ENCODE measurements at regions not wholly inside any gene's neighbourhood (a gene's known extent, or its start where the extent isn't known, plus 50 kb on each side); places are given as distances from the start of the nearest gene placed in this dataset.

DNA sequence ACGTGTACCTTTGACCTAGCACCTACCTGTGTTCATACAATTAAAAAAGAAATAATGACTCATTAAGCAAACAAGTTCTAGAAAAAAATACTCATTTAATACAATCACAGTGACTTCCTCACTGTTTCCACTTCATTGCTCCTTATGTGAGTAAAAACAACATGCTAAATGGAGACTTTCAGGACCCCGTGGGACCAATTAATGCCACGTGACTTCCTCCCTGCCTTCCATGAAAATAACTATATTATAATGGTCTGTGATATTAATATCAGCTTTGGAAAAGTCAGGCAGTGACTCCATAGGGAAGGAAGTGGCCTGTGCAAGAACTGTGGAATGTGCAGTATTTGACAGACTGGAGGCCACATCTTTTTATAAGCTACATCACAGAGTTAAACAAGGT, 337.8 kb downstream of the HLX start:
- Mint-ChIP-seq H3K4me1 (no peaks in the 10 kb centered on the region), H3K36me3 (no peaks in the 10 kb centered on the region), H3K27ac (no peak overlapping the region), H3K4me3 (no peak overlapping the region), H3K9me3 (peaks cover 0 to 2% (median 0%) of the 10 kb centered on the region in 5 donors), H3K27me3 (no peaks in the 10 kb centered on the region)
- Histone ChIP-seq H3K27me3 (ENCODE audit: insufficient read depth, low read length, poor library complexity, severe bottlenecking) (no peaks in the 10 kb centered on the region), H3K4me3 (ENCODE audit: low read length) (no peak overlapping the region), H3K4me1 (ENCODE audit: insufficient read depth, low read length) (no peaks in the 10 kb centered on the region), H3K36me3 (ENCODE audit: insufficient read depth, low read length) (no peaks in the 10 kb centered on the region), H3K27ac (ENCODE audit: low read depth, low read length) (no peak overlapping the region), H3K9me3 (ENCODE audit: low read length) (no peaks in the 10 kb centered on the region)
- no peak for DNase-seq
- CTCF ChIA-PET = no interaction called here
- POLR2A ChIA-PET = no interaction called here

DNA sequence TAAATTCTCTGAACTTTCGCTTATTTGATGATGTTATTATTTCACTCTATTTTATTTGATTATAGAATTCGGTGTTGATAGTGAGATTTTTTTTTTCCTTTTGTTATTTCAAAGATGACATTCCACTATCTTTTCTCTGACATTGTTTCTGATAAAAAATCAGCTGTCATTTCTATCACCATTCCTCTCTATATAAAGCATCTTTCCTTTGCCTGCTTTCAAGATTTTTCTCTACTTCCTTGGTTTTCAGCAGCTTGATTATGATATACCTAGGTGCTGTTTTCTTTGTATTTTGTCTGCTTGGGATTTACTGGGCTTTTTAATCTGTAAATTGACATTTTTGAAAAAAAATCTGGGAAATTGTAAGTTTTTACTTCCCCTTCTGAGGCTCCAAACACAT, 344.0 kb downstream of the HLX start:
- ChIA-PET CTCF (no interaction called here), POLR2A (no interaction called here)
- Histone ChIP-seq H3K36me3 (ENCODE audit: insufficient read depth, low read length) (no peaks in the 10 kb centered on the region), H3K9me3 (ENCODE audit: low read length) (no peaks in the 10 kb centered on the region), H3K27me3 (ENCODE audit: insufficient read depth, low read length, poor library complexity, severe bottlenecking) (no peaks in the 10 kb centered on the region), H3K4me3 (ENCODE audit: low read length) (no peak overlapping the region), H3K27ac (ENCODE audit: low read depth, low read length) (no peak overlapping the region), H3K4me1 (ENCODE audit: insufficient read depth, low read length) (no peaks in the 10 kb centered on the region)
- Mint-ChIP-seq H3K4me3 (no peak overlapping the region), H3K4me1 (no peaks in the 10 kb centered on the region), H3K36me3 (no peaks in the 10 kb centered on the region), H3K9me3 (peaks cover 7 to 22% (median 9%) of the 10 kb centered on the region in 5 donors), H3K27ac (no peak overlapping the region), H3K27me3 (no peaks in the 10 kb centered on the region)
- no peak for DNase-seq

GRCh38 chr1:221227460-221227859, 348.2 kb downstream of the HLX start:
- H3K27ac Mint-ChIP-seq = no peak overlapping the region
- peaks cover 7 to 22% (median 9%) of the 10 kb centered on the region in 5 donors for H3K9me3 Mint-ChIP-seq
- H3K27ac ChIP-seq (ENCODE audit: low read depth, low read length) = no peak overlapping the region
- H3K36me3 Mint-ChIP-seq = no peaks in the 10 kb centered on the region
- no peaks in the 10 kb centered on the region for H3K9me3 ChIP-seq (ENCODE audit: low read length)
- CTCF ChIA-PET = no interaction called here
- no peaks in the 10 kb centered on the region for H3K4me1 Mint-ChIP-seq
- DNase-seq = no peak
- H3K27me3 Mint-ChIP-seq = peaks cover 0 to 1% of the 10 kb centered on the region in 2 donors
- H3K4me1 ChIP-seq (ENCODE audit: insufficient read depth, low read length) = no peaks in the 10 kb centered on the region
- H3K36me3 ChIP-seq (ENCODE audit: insufficient read depth, low read length) = no peaks in the 10 kb centered on the region
- no peak overlapping the region for H3K4me3 ChIP-seq (ENCODE audit: low read length)
- H3K4me3 Mint-ChIP-seq = no peak overlapping the region
- no peaks in the 10 kb centered on the region for H3K27me3 ChIP-seq (ENCODE audit: insufficient read depth, low read length, poor library complexity, severe bottlenecking)
- POLR2A ChIA-PET = no interaction called here

GRCh38 chr1:221227872-221228337, 348.7 kb downstream of the HLX start:
- H3K9me3 Mint-ChIP-seq = peaks cover 7 to 22% (median 9%) of the 10 kb centered on the region in 5 donors
- Histone ChIP-seq H3K36me3 (ENCODE audit: insufficient read depth, low read length) (no peaks in the 10 kb centered on the region), H3K4me1 (ENCODE audit: insufficient read depth, low read length) (no peaks in the 10 kb centered on the region), H3K27me3 (ENCODE audit: insufficient read depth, low read length, poor library complexity, severe bottlenecking) (no peaks in the 10 kb centered on the region), H3K4me3 (ENCODE audit: low read length) (no peak overlapping the region), H3K27ac (ENCODE audit: low read depth, low read length) (no peak overlapping the region), H3K9me3 (ENCODE audit: low read length) (no peaks in the 10 kb centered on the region)
- H3K4me1 Mint-ChIP-seq = no peaks in the 10 kb centered on the region
- DNase-seq = no peak
- ChIA-PET CTCF (no interaction called here), POLR2A (no interaction called here)
- peaks cover 0 to 4% of the 10 kb centered on the region in 2 donors for H3K27me3 Mint-ChIP-seq
- no peak overlapping the region for H3K4me3 Mint-ChIP-seq
- no peak overlapping the region for H3K27ac Mint-ChIP-seq
- no peaks in the 10 kb centered on the region for H3K36me3 Mint-ChIP-seq

DNA sequence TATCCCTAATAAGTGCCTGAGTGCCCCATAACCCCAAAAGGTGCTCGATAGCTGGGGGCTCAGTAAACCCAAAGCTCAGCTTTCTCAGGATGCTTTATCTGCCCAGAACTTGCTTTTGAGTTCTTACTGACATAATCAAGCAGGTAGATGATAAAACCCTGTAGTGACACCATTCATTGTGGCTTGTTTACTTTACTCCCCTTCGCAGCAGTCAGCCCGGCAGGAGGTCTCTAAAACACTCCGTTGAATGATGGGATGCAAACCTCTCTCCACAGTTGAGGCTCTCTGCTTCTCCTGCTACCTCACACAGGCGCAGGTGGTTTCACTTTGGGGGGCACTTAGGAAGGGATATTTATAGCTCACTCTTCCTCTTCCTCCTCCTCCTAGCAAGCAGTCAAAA, 349.4 kb downstream of the HLX start:
- no peaks in the 10 kb centered on the region for H3K9me3 ChIP-seq (ENCODE audit: low read length)
- Mint-ChIP-seq H3K36me3 (no peaks in the 10 kb centered on the region), H3K4me3 (no peak overlapping the region), H3K27me3 (peaks cover 0 to 4% of the 10 kb centered on the region in 2 donors), H3K4me1 (no peaks in the 10 kb centered on the region), H3K27ac (no peak overlapping the region), H3K9me3 (peaks cover 6 to 19% (median 8%) of the 10 kb centered on the region in 5 donors)
- ChIA-PET CTCF (no interaction called here), POLR2A (no interaction called here)
- no peaks in the 10 kb centered on the region for H3K27me3 ChIP-seq (ENCODE audit: insufficient read depth, low read length, poor library complexity, severe bottlenecking)
- no peak overlapping the region for H3K27ac ChIP-seq (ENCODE audit: low read depth, low read length)
- no peak overlapping the region for H3K4me3 ChIP-seq (ENCODE audit: low read length)
- H3K4me1 ChIP-seq (ENCODE audit: insufficient read depth, low read length) = no peaks in the 10 kb centered on the region
- DNase-seq = no peak
- no peaks in the 10 kb centered on the region for H3K36me3 ChIP-seq (ENCODE audit: insufficient read depth, low read length)

DNA sequence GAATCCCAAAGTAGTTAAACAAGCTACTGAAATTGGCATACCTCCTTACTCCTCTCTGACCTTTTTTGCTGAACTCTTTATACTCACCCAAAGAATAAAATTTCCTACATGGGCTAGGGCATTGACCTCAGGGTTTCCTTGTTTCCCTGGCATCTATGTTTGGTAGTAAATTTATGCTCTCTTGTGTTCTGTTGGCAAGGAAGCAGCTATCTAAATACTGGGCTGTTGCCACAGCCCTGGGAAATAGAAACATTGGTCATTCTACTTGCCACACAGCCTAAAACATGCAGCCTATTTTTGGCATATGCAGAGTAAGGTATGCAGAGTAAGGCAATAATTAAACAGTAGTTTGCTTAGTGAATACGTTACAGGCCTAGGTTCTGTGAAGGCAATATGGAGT, 351.4 kb downstream of the HLX start:
- no peaks in the 10 kb centered on the region for H3K4me1 ChIP-seq (ENCODE audit: insufficient read depth, low read length)
- Mint-ChIP-seq H3K4me1 (no peaks in the 10 kb centered on the region), H3K27ac (no peak overlapping the region), H3K36me3 (no peaks in the 10 kb centered on the region), H3K9me3 (peaks cover 0 to 2% (median 2%) of the 10 kb centered on the region in 5 donors), H3K27me3 (peaks cover 0 to 4% of the 10 kb centered on the region in 2 donors), H3K4me3 (no peak overlapping the region)
- H3K27me3 ChIP-seq (ENCODE audit: insufficient read depth, low read length, poor library complexity, severe bottlenecking) = no peaks in the 10 kb centered on the region
- H3K27ac ChIP-seq (ENCODE audit: low read depth, low read length) = no peak overlapping the region
- H3K36me3 ChIP-seq (ENCODE audit: insufficient read depth, low read length) = no peaks in the 10 kb centered on the region
- ChIA-PET POLR2A (no interaction called here), CTCF (no interaction called here)
- H3K4me3 ChIP-seq (ENCODE audit: low read length) = no peak overlapping the region
- no peak for DNase-seq
- H3K9me3 ChIP-seq (ENCODE audit: low read length) = no peaks in the 10 kb centered on the region

GRCh38 chr1:221234791-221235190, 355.5 kb downstream of the HLX start:
- Mint-ChIP-seq H3K4me3 (no peak overlapping the region), H3K27me3 (peaks cover 0 to 2% of the 10 kb centered on the region in 2 donors), H3K9me3 (peaks cover 0 to 2% (median 0%) of the 10 kb centered on the region in 5 donors), H3K27ac (no peak overlapping the region), H3K4me1 (no peaks in the 10 kb centered on the region), H3K36me3 (no peaks in the 10 kb centered on the region)
- CTCF ChIA-PET = no interaction called here
- Histone ChIP-seq H3K36me3 (ENCODE audit: insufficient read depth, low read length) (no peaks in the 10 kb centered on the region), H3K4me1 (ENCODE audit: insufficient read depth, low read length) (no peaks in the 10 kb centered on the region), H3K4me3 (ENCODE audit: low read length) (no peak overlapping the region), H3K27me3 (ENCODE audit: insufficient read depth, low read length, poor library complexity, severe bottlenecking) (no peaks in the 10 kb centered on the region), H3K9me3 (ENCODE audit: low read length) (no peaks in the 10 kb centered on the region), H3K27ac (ENCODE audit: low read depth, low read length) (no peak overlapping the region)
- POLR2A ChIA-PET = no interaction called here
- no peak for DNase-seq

GRCh38 chr1:221237587-221237986, 358.3 kb downstream of the HLX start:
- Mint-ChIP-seq H3K27ac (no peak overlapping the region), H3K4me1 (no peaks in the 10 kb centered on the region), H3K36me3 (no peaks in the 10 kb centered on the region), H3K4me3 (no peak overlapping the region), H3K27me3 (peaks cover 0 to 2% of the 10 kb centered on the region in 2 donors), H3K9me3 (peaks cover 0 to 2% (median 0%) of the 10 kb centered on the region in 5 donors)
- H3K27ac ChIP-seq (ENCODE audit: low read depth, low read length) = no peak overlapping the region
- H3K4me3 ChIP-seq (ENCODE audit: low read length) = no peak overlapping the region
- no peaks in the 10 kb centered on the region for H3K27me3 ChIP-seq (ENCODE audit: insufficient read depth, low read length, poor library complexity, severe bottlenecking)
- H3K36me3 ChIP-seq (ENCODE audit: insufficient read depth, low read length) = no peaks in the 10 kb centered on the region
- no peaks in the 10 kb centered on the region for H3K4me1 ChIP-seq (ENCODE audit: insufficient read depth, low read length)
- no peak for DNase-seq
- ChIA-PET POLR2A (no interaction called here), CTCF (no interaction called here)
- H3K9me3 ChIP-seq (ENCODE audit: low read length) = no peaks in the 10 kb centered on the region

GRCh38 chr1:221239181-221239580, 359.9 kb downstream of the HLX start:
- H3K27me3 ChIP-seq (ENCODE audit: insufficient read depth, low read length, poor library complexity, severe bottlenecking) = no peaks in the 10 kb centered on the region
- DNase-seq = no peak
- no peak overlapping the region for H3K27ac Mint-ChIP-seq
- no peak overlapping the region for H3K4me3 Mint-ChIP-seq
- no peaks in the 10 kb centered on the region for H3K27me3 Mint-ChIP-seq
- H3K4me3 ChIP-seq (ENCODE audit: low read length) = no peak overlapping the region
- POLR2A ChIA-PET = no interaction called here
- no peaks in the 10 kb centered on the region for H3K9me3 ChIP-seq (ENCODE audit: low read length)
- no peak overlapping the region for H3K27ac ChIP-seq (ENCODE audit: low read depth, low read length)
- H3K36me3 ChIP-seq (ENCODE audit: insufficient read depth, low read length) = no peaks in the 10 kb centered on the region
- H3K4me1 Mint-ChIP-seq = no peaks in the 10 kb centered on the region
- peaks cover 0 to 2% (median 0%) of the 10 kb centered on the region in 5 donors for H3K9me3 Mint-ChIP-seq
- CTCF ChIA-PET = no interaction called here
- no peaks in the 10 kb centered on the region for H3K4me1 ChIP-seq (ENCODE audit: insufficient read depth, low read length)
- H3K36me3 Mint-ChIP-seq = no peaks in the 10 kb centered on the region

Data from CD8-positive, alpha-beta memory T cell (primary cell).